ENCODE measurements at regions not wholly inside any gene's neighbourhood (a gene's known extent, or its start where the extent isn't known, plus 50 kb on each side); places are given as distances from the start of the nearest gene placed in this dataset.

- TF ChIP-seq GATA3 (IDR thresholded peaks at IDR 0.05; ENCODE audit: low read depth, low read length) (no peak), GATA2 (IDR thresholded peaks at IDR 0.05; ENCODE audit: low read depth, low read length) (no peak)
Observed at GRCh38 chr9:78493166-78493742, 196.3 kb downstream of the PSAT1 start.

Data from SH-SY5Y (cell line).